ENCODE measurements at regions not wholly inside any gene's neighbourhood (a gene's known extent, or its start where the extent isn't known, plus 50 kb on each side); places are given as distances from the start of the nearest gene placed in this dataset.

- no peaks in the 10 kb centered on the region for H3K9me3 ChIP-seq (ENCODE audit: control insufficient read depth, insufficient read depth, low read length)
- no peak overlapping the region for H3K4me2 ChIP-seq (ENCODE audit: low read length)
- TF ChIP-seq EZH2phosphoT487 (IDR thresholded peaks at IDR 0.05; ENCODE audit: borderline replicate concordance, low read length): no peak
- TF ChIP-seq, protein P1, sequence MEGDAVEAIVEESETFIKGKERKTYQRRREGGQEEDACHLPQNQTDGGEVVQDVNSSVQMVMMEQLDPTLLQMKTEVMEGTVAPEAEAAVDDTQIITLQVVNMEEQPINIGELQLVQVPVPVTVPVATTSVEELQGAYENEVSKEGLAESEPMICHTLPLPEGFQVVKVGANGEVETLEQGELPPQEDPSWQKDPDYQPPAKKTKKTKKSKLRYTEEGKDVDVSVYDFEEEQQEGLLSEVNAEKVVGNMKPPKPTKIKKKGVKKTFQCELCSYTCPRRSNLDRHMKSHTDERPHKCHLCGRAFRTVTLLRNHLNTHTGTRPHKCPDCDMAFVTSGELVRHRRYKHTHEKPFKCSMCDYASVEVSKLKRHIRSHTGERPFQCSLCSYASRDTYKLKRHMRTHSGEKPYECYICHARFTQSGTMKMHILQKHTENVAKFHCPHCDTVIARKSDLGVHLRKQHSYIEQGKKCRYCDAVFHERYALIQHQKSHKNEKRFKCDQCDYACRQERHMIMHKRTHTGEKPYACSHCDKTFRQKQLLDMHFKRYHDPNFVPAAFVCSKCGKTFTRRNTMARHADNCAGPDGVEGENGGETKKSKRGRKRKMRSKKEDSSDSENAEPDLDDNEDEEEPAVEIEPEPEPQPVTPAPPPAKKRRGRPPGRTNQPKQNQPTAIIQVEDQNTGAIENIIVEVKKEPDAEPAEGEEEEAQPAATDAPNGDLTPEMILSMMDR (IDR thresholded peaks at IDR 0.05; ENCODE audit: low read depth, low read length, poor library complexity, severe bottlenecking): no peak
Measured at GRCh38 chr18:42163321-42163720, 208.3 kb downstream of the PIK3C3 start.

GRCh38 chr18:42164556-42164955 is 209.5 kb downstream of the PIK3C3 start:
- Histone ChIP-seq H3K27me3 (ENCODE audit: control insufficient read depth, low read length) (no peaks in the 10 kb centered on the region), H3K9me2 (replicated peaks; ENCODE audit: control insufficient read depth, low read length) (no peaks in the 10 kb centered on the region), H3K9me3 (ENCODE audit: control insufficient read depth, insufficient read depth, low read length) (no peaks in the 10 kb centered on the region), H3K36me3 (ENCODE audit: control insufficient read depth, low read length) (no peaks in the 10 kb centered on the region), H3K27ac (ENCODE audit: low read depth, low read length) (no peak overlapping the region), H3K4me1 (ENCODE audit: control insufficient read depth, low read length) (no peaks in the 10 kb centered on the region), H3K4me2 (ENCODE audit: low read length) (no peak overlapping the region), H3F3A (ENCODE audit: control insufficient read depth, insufficient read depth) (no peaks in the 10 kb centered on the region), H3K79me2 (ENCODE audit: control insufficient read depth, low read length) (no peaks in the 10 kb centered on the region), H3K4me3 (ENCODE audit: low read length) (no peak overlapping the region), H4K20me1 (ENCODE audit: control insufficient read depth, insufficient read depth, low read depth, low read length) (no peaks in the 10 kb centered on the region)
- TF ChIP-seq, protein P1 (IDR thresholded peaks at IDR 0.05; ENCODE audit: low read depth, low read length, poor library complexity, severe bottlenecking): no peak
- TF ChIP-seq EZH2phosphoT487 (IDR thresholded peaks at IDR 0.05; ENCODE audit: borderline replicate concordance, low read length): no peak

More at GRCh38 chr18:42163321-42163720, 208.3 kb downstream of the PIK3C3 start:
- H3K9me2 ChIP-seq (replicated peaks; ENCODE audit: control insufficient read depth, low read length): no peaks in the 10 kb centered on the region
- no peak overlapping the region for H3K27ac ChIP-seq (ENCODE audit: low read depth, low read length)
- H4K20me1 ChIP-seq (ENCODE audit: control insufficient read depth, insufficient read depth, low read depth, low read length): no peaks in the 10 kb centered on the region
- no peaks in the 10 kb centered on the region for H3K79me2 ChIP-seq (ENCODE audit: control insufficient read depth, low read length)
- H3K4me3 ChIP-seq (ENCODE audit: low read length): no peak overlapping the region
- no peaks in the 10 kb centered on the region for H3F3A ChIP-seq (ENCODE audit: control insufficient read depth, insufficient read depth)
- H3K4me1 ChIP-seq (ENCODE audit: control insufficient read depth, low read length): no peaks in the 10 kb centered on the region
- no peaks in the 10 kb centered on the region for H3K27me3 ChIP-seq (ENCODE audit: control insufficient read depth, low read length)
- no peaks in the 10 kb centered on the region for H3K36me3 ChIP-seq (ENCODE audit: control insufficient read depth, low read length)

- Histone ChIP-seq H3K4me3 (ENCODE audit: low read length) (no peak overlapping the region), H3K27ac (ENCODE audit: low read depth, low read length) (no peak overlapping the region), H3K4me2 (ENCODE audit: low read length) (no peak overlapping the region), H3K27me3 (ENCODE audit: control insufficient read depth, low read length) (no peaks in the 10 kb centered on the region), H3K9me2 (replicated peaks; ENCODE audit: control insufficient read depth, low read length) (no peaks in the 10 kb centered on the region), H4K20me1 (ENCODE audit: control insufficient read depth, insufficient read depth, low read depth, low read length) (no peaks in the 10 kb centered on the region), H3K9me3 (ENCODE audit: control insufficient read depth, insufficient read depth, low read length) (no peaks in the 10 kb centered on the region), H3K4me1 (ENCODE audit: control insufficient read depth, low read length) (no peaks in the 10 kb centered on the region), H3F3A (ENCODE audit: control insufficient read depth, insufficient read depth) (no peaks in the 10 kb centered on the region), H3K36me3 (ENCODE audit: control insufficient read depth, low read length) (no peaks in the 10 kb centered on the region), H3K79me2 (ENCODE audit: control insufficient read depth, low read length) (no peaks in the 10 kb centered on the region)
- TF ChIP-seq, protein P1 (IDR thresholded peaks at IDR 0.05; ENCODE audit: low read depth, low read length, poor library complexity, severe bottlenecking): no peak
- TF ChIP-seq EZH2phosphoT487 (IDR thresholded peaks at IDR 0.05; ENCODE audit: borderline replicate concordance, low read length): no peak
Measured at GRCh38 chr18:42165922-42166513, 211.0 kb downstream of the PIK3C3 start.

All from DOHH2 (cell line).